RWPE2 (cell line): ENCODE measurements at regions not wholly inside any gene's neighbourhood (a gene's known extent, or its start where the extent isn't known, plus 50 kb on each side); places are given as distances from the start of the nearest gene placed in this dataset.

Source experiments
- ATAC-seq: fragments of 200-7000 bp; cut with Tn5 transposase; 3 replicates; pipeline ENCODE4 v1.9.1; 2021; ENCODE audit warnings: low read depth
- DNase-seq: peaks from one replicate; pipeline ENCODE4 v3.0.0-alpha.2; 2020; ENCODE audit warnings: low spot score
- H3K27ac ChIP-seq: fragments of 450-650 bp; 2 replicates; pipeline ENCODE4 v1.5.1; 2017; ENCODE audit warnings: mild to moderate bottlenecking; ENCODE audit not compliant: poor library complexity, severe bottlenecking
- H3K27me3 ChIP-seq: fragments of 250-450 bp; sonication (Bioruptor Pico); 2 replicates; pipeline ENCODE4 v1.5.1; 2021; ENCODE audit warnings: mild to moderate bottlenecking, moderate library complexity; ENCODE audit not compliant: insufficient read depth, poor library complexity, severe bottlenecking
- H3K36me3 ChIP-seq: fragments of 250-450 bp; sonication (Bioruptor Pico); 2 replicates; pipeline ENCODE4 v1.5.1; 2020; ENCODE audit warnings: low read depth, mild to moderate bottlenecking, moderate library complexity
- H3K4me1 ChIP-seq: fragments of 250-450 bp; sonication (Bioruptor Pico); 2 replicates; pipeline ENCODE4 v1.5.1; 2021; ENCODE audit warnings: mild to moderate bottlenecking, moderate library complexity; ENCODE audit not compliant: insufficient read depth, poor library complexity, severe bottlenecking
- H3K4me3 ChIP-seq: fragments of 250-450 bp; sonication (Bioruptor Pico); 2 replicates; pipeline ENCODE4 v1.5.1; 2021; ENCODE audit warnings: mild to moderate bottlenecking, moderate library complexity; ENCODE audit not compliant: severe bottlenecking
- H3K9me3 ChIP-seq: fragments of 250-450 bp; sonication (Bioruptor Pico); 2 replicates; pipeline ENCODE4 v1.5.1; 2021; ENCODE audit warnings: mild to moderate bottlenecking, moderate library complexity; ENCODE audit not compliant: severe bottlenecking
- TF ChIP-seq, protein P1 (sequence below): fragments of 450-650 bp; IDR thresholded peaks from one replicate; pipeline ENCODE4 v1.5.1; 2017; ENCODE audit warnings: mild to moderate bottlenecking, moderate library complexity; ENCODE audit not compliant: poor library complexity, severe bottlenecking

DNA sequence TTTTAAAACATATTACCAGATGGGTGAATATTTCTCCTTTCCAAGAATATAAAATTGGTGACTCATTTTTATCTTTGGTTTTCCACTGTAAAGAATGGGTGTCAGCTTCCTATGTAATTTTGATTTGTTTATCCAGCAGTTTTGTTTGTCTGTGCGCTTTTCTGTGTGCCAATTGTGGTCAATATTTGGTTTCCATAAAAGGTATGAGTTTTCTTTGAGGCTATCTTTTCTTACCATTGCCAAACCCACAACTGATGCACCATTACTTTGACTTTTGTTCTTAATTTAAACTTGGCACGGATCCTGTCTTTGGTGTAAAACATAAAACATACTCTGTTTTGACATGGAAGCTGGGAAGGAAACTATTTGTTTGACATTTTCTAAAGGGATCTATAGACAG, 78.8 kb upstream of the NAV3 start:
- DNase-seq (no peak), ATAC-seq (no peak; the same call in 1 of the 3 replicates)
- TF ChIP-seq, protein P1, sequence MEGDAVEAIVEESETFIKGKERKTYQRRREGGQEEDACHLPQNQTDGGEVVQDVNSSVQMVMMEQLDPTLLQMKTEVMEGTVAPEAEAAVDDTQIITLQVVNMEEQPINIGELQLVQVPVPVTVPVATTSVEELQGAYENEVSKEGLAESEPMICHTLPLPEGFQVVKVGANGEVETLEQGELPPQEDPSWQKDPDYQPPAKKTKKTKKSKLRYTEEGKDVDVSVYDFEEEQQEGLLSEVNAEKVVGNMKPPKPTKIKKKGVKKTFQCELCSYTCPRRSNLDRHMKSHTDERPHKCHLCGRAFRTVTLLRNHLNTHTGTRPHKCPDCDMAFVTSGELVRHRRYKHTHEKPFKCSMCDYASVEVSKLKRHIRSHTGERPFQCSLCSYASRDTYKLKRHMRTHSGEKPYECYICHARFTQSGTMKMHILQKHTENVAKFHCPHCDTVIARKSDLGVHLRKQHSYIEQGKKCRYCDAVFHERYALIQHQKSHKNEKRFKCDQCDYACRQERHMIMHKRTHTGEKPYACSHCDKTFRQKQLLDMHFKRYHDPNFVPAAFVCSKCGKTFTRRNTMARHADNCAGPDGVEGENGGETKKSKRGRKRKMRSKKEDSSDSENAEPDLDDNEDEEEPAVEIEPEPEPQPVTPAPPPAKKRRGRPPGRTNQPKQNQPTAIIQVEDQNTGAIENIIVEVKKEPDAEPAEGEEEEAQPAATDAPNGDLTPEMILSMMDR, result no peak

DNA sequence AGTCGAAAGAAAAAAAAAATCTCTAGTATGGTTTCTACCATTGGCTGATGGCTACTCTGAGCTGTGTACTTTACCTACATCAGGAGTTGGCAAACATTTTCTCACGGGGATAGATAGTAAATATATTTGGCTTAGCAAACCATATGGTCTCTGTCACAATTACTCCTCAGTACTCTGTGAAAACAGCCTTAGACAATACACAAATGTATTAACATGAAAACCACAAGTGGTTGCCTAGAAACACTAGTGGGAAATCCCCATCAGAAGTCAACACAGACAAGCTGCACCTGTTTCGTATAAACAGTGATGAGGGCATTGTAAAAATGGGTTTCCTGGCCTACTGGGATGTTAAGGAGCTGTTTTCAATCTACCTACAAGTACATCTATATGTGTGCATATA, 84.6 kb upstream of the NAV3 start:
- H3K27ac ChIP-seq, result no peak overlapping the region
- DNase-seq (no peak), ATAC-seq (no peak)
- no peaks in the 10 kb centered on the region for H3K36me3 ChIP-seq
- no peaks in the 10 kb centered on the region for H3K9me3 ChIP-seq
- TF ChIP-seq, protein P1, result no peak
- no peaks in the 10 kb centered on the region for H3K4me1 ChIP-seq
- H3K4me3 ChIP-seq, result no peak overlapping the region
- H3K27me3 ChIP-seq, result no peaks in the 10 kb centered on the region

More for the DNA sequence above, 78.8 kb upstream of the NAV3 start:
- Histone ChIP-seq H3K27ac (no peak overlapping the region), H3K4me3 (no peak overlapping the region), H3K9me3 (no peaks in the 10 kb centered on the region), H3K27me3 (peaks cover 29% of the 10 kb centered on the region), H3K36me3 (no peaks in the 10 kb centered on the region), H3K4me1 (no peaks in the 10 kb centered on the region)

DNA sequence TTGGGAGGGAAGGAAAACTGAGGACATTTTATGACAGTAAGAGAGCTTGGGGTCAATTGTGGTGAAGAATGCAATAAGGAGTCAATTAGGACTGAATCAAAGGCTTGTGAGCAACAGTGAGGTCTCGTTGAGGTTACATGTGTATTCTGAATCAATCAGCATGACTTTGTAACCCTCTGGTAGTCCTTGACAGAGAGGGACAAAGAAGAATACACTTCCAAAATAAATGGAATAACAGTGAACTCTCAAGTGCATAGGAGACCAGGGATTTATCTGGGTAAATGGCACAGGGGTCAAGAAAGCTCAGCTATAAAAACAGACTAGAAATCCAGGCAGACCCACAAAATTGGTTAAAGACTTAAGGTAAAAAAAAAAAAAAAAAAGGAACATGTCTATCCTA, 85.1 kb upstream of the NAV3 start:
- Histone ChIP-seq H3K9me3 (no peaks in the 10 kb centered on the region), H3K36me3 (no peaks in the 10 kb centered on the region), H3K27ac (no peak overlapping the region), H3K27me3 (no peaks in the 10 kb centered on the region), H3K4me1 (no peaks in the 10 kb centered on the region), H3K4me3 (no peak overlapping the region)
- ATAC-seq (no peak), DNase-seq (no peak)
- TF ChIP-seq, protein P1, result no peak

DNA sequence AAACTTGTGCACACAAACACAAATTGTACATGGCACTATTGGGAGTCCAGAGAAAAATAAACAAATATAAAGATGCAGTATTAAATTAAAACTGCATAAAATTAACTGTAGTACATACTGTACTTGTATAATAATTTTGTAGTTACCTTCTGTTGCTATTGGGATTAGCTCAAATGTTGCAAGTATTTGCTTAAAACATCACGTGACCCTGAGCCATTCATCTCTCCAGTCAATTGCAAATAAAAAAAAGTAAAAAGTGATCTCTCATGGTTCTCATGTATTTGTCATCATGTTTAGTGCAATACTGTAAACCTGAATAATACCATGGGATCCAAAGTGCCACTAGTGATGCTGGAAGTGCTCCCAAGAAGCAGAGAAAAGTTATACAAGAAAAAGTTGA, 88.1 kb upstream of the NAV3 start:
- TF ChIP-seq, protein P1, result no peak
- Histone ChIP-seq H3K4me1 (no peaks in the 10 kb centered on the region), H3K27ac (no peak overlapping the region), H3K4me3 (no peak overlapping the region), H3K9me3 (no peaks in the 10 kb centered on the region), H3K36me3 (no peaks in the 10 kb centered on the region), H3K27me3 (no peaks in the 10 kb centered on the region)
- ATAC-seq, result no peak
- DNase-seq, result no peak

DNA sequence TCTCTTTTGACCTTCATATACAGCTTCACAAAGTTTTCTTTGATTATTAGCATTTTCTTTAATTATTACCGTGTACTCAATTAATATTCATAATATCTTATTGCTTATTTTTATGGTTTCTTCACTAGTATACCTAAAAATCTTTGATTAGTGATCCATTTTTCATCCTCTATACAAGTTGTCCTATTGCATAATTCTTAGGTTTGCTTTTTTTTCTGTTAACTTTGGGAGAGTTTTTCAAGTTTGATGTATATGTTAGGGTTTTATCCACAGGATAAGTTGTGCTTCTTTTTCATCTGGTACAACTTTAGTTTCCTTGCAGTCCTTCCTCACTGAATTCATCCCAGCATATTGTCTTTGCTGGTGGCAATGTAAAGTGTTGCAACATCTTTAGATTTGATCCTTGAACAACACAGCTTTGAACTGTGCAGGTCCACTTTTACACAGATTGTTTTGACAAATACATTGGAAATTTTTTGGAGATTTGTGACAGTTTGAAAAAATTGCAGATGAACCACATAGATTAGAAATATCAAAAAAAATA, 88.6 kb upstream of the NAV3 start:
- ATAC-seq, result no peak

More for the DNA sequence above, 88.6 kb upstream of the NAV3 start:
- no peak overlapping the region for H3K27ac ChIP-seq
- no peaks in the 10 kb centered on the region for H3K36me3 ChIP-seq
- TF ChIP-seq, protein P1, result no peak
- H3K9me3 ChIP-seq, result no peaks in the 10 kb centered on the region
- H3K27me3 ChIP-seq, result no peaks in the 10 kb centered on the region
- no peak for DNase-seq
- no peak overlapping the region for H3K4me3 ChIP-seq
- H3K4me1 ChIP-seq, result no peaks in the 10 kb centered on the region
